HFFc6 (cell line): ENCODE measurements at regions not wholly inside any gene's neighbourhood (a gene's known extent, or its start where the extent isn't known, plus 50 kb on each side); places are given as distances from the start of the nearest gene placed in this dataset.

Experiments
- DNase-seq: peaks from one replicate; pipeline ENCODE4 v3.0.0-alpha.2; 2018
- H3K27ac Mint-ChIP-seq: 2 replicates; pipeline ENCODE4 v1.8.0; 2020; ENCODE audit warnings: mild to moderate bottlenecking, mixed read lengths
- H3K27me3 Mint-ChIP-seq: 2 replicates; pipeline ENCODE4 v1.8.0; 2021; ENCODE audit warnings: mild to moderate bottlenecking, moderate library complexity, mixed read lengths; ENCODE audit not compliant: insufficient read depth
- H3K36me3 Mint-ChIP-seq: 2 replicates; pipeline ENCODE4 v1.8.0; 2021; ENCODE audit warnings: low read depth, mixed read lengths
- H3K4me1 Mint-ChIP-seq: 2 replicates; pipeline ENCODE4 v1.8.0; 2020; ENCODE audit warnings: low read depth, mixed read lengths
- H3K4me3 Mint-ChIP-seq: 2 replicates; pipeline ENCODE4 v1.8.0; 2020; ENCODE audit warnings: mild to moderate bottlenecking, moderate library complexity, mixed read lengths
- H3K9me3 Mint-ChIP-seq: 2 replicates; pipeline ENCODE4 v1.8.0; 2020; ENCODE audit warnings: mild to moderate bottlenecking, mixed read lengths
- TF ChIP-seq, protein P1 (sequence below): fragments of 200-600 bp; sonication (generic); IDR thresholded peaks from 2 replicates; pipeline ENCODE4 v1.5.0; 2021; ENCODE audit warnings: antibody characterized with exemption, mild to moderate bottlenecking

DNA sequence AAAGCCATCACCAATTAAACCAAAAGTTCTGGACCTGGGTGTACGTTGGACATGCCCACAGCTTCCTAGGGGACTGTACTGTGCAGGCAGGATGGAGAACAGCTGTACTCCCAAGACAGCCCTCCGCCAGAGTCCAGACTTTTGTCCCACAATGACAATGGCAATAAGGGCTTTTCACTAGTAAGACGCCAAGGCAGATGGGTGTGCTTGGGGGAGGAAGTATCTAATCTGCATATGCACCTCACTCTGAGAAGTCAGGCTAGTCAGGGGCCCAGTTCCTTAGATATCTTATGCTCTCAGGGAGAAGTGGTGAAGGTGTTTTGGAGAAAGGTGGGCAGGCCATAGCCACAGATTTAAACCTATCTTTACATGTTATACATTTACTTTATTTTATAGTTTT, 85.1 kb upstream of the USP47 start:
- H3K9me3 Mint-ChIP-seq: no peaks in the 10 kb centered on the region
- DNase-seq: no peak
- peaks cover 7% of the 10 kb centered on the region; the same call in 1 of the 2 replicates for H3K4me1 Mint-ChIP-seq
- H3K36me3 Mint-ChIP-seq: no peaks in the 10 kb centered on the region
- no peak overlapping the region for H3K4me3 Mint-ChIP-seq
- TF ChIP-seq, protein P1, sequence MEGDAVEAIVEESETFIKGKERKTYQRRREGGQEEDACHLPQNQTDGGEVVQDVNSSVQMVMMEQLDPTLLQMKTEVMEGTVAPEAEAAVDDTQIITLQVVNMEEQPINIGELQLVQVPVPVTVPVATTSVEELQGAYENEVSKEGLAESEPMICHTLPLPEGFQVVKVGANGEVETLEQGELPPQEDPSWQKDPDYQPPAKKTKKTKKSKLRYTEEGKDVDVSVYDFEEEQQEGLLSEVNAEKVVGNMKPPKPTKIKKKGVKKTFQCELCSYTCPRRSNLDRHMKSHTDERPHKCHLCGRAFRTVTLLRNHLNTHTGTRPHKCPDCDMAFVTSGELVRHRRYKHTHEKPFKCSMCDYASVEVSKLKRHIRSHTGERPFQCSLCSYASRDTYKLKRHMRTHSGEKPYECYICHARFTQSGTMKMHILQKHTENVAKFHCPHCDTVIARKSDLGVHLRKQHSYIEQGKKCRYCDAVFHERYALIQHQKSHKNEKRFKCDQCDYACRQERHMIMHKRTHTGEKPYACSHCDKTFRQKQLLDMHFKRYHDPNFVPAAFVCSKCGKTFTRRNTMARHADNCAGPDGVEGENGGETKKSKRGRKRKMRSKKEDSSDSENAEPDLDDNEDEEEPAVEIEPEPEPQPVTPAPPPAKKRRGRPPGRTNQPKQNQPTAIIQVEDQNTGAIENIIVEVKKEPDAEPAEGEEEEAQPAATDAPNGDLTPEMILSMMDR: no peak
- no peak overlapping the region for H3K27ac Mint-ChIP-seq
- H3K27me3 Mint-ChIP-seq: peaks cover 54% of the 10 kb centered on the region

DNA sequence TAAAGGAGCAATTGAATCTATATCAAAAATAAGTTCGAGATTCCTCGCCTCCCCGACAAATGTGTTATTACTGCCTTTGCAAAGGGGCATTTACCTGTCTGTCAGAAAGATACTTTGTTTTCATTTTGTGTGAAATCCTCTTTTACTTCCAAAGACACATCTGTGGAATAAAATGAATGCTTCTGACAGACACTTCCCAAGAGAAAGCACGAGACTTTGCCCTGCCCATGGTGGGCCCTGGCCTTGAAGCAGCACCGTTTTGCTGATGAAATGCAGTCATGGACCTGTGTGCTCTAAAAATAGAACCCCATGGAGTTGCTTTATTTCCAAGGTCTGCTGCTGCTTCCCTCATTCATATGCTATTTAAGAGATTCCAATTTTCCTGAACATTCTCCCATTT, 85.9 kb upstream of the USP47 start:
- DNase-seq: no peak
- peaks cover 7% of the 10 kb centered on the region; the same call in 1 of the 2 replicates for H3K4me1 Mint-ChIP-seq
- peaks cover 46% of the 10 kb centered on the region for H3K27me3 Mint-ChIP-seq
- TF ChIP-seq, protein P1: no peak
- H3K4me3 Mint-ChIP-seq: no peak overlapping the region
- no peaks in the 10 kb centered on the region for H3K9me3 Mint-ChIP-seq
- H3K36me3 Mint-ChIP-seq: no peaks in the 10 kb centered on the region
- no peak overlapping the region for H3K27ac Mint-ChIP-seq

- H3K4me1 Mint-ChIP-seq: peaks cover 31% of the 10 kb centered on the region
- no peak overlapping the region for H3K27ac Mint-ChIP-seq
- no peak overlapping the region for H3K4me3 Mint-ChIP-seq
- no peak for DNase-seq
- peaks cover 26% of the 10 kb centered on the region for H3K27me3 Mint-ChIP-seq
- peaks cover 5% of the 10 kb centered on the region; the same call in 1 of the 2 replicates for H3K36me3 Mint-ChIP-seq
- H3K9me3 Mint-ChIP-seq: no peaks in the 10 kb centered on the region
- TF ChIP-seq, protein P1: no peak
These were observed 89.1 kb upstream of the USP47 start for GRCh38 chr11:11752679-11753078.

GRCh38 chr11:11750017-11750878, 91.5 kb upstream of the USP47 start:
- TF ChIP-seq, protein P1: no peak
- Mint-ChIP-seq H3K4me3 (no peak overlapping the region), H3K36me3 (peaks cover 8% of the 10 kb centered on the region; the same call in 1 of the 2 replicates), H3K27ac (no peak overlapping the region), H3K9me3 (no peaks in the 10 kb centered on the region), H3K27me3 (peaks cover 10% of the 10 kb centered on the region), H3K4me1 (peaks cover 31% of the 10 kb centered on the region)
- DNase-seq: no peak

- Mint-ChIP-seq H3K36me3 (peaks cover 8% of the 10 kb centered on the region; the same call in 1 of the 2 replicates), H3K9me3 (no peaks in the 10 kb centered on the region), H3K4me3 (peak overlapping the region; percentile 14; the same call in 1 of the 2 replicates), H3K4me1 (peaks cover 29% of the 10 kb centered on the region), H3K27me3 (peaks cover 3% of the 10 kb centered on the region), H3K27ac (peak overlapping the region; percentile 66)
- TF ChIP-seq, protein P1: no peak
- peak; percentile 32 for DNase-seq
These were observed 92.9 kb upstream of the USP47 start for GRCh38 chr11:11748706-11749365.
